ENCODE measurements at regions not wholly inside any gene's neighbourhood (a gene's known extent, or its start where the extent isn't known, plus 50 kb on each side); places are given as distances from the start of the nearest gene placed in this dataset.

DNA sequence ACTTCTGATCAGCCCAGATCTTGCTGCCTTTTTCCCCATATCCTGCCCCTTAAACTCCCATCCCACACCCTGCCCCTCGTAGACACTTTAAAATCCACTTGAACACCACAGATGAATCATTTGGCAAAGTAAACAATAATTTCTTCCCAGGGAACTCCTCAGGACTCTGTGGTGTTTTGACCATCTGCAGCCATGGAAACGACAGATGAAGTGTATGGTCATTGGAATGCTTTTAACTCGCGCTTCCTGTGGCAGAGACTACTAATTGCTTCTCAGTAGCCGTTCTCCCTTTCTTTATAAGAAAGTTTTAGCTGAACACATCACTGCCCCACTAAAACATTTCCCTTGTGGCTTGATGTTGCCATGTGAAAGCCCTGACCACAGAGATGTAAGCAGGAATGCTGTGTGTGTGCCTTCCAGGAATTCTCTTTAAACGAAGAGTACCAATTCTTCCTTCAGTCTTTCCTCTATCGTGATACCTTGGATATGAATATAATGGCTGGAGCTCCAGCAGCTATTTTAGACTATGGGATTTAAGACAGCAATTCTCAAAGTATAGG is 92.7 kb upstream of the PARD3B start:
- TF ChIP-seq, protein P1, sequence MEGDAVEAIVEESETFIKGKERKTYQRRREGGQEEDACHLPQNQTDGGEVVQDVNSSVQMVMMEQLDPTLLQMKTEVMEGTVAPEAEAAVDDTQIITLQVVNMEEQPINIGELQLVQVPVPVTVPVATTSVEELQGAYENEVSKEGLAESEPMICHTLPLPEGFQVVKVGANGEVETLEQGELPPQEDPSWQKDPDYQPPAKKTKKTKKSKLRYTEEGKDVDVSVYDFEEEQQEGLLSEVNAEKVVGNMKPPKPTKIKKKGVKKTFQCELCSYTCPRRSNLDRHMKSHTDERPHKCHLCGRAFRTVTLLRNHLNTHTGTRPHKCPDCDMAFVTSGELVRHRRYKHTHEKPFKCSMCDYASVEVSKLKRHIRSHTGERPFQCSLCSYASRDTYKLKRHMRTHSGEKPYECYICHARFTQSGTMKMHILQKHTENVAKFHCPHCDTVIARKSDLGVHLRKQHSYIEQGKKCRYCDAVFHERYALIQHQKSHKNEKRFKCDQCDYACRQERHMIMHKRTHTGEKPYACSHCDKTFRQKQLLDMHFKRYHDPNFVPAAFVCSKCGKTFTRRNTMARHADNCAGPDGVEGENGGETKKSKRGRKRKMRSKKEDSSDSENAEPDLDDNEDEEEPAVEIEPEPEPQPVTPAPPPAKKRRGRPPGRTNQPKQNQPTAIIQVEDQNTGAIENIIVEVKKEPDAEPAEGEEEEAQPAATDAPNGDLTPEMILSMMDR (IDR thresholded peaks at IDR 0.05; ENCODE audit: insufficient read depth, low read length, poor library complexity, severe bottlenecking), result no peak
- no peak for TF ChIP-seq EZH2phosphoT487 (conservative IDR thresholded peaks at IDR 0.05; ENCODE audit: low read length)
